Suprapubic skin (tissue), 4 donors: ENCODE measurements at regions not wholly inside any gene's neighbourhood (a gene's known extent, or its start where the extent isn't known, plus 50 kb on each side); places are given as distances from the start of the nearest gene placed in this dataset.

ENCODE experiments used
- CTCF ChIP-seq, 2 donors: fragments of 200-600 bp in 1 of 2; fragments of 450-650 bp in 1 of 2; sonication (generic) in 1 of 2; IDR thresholded peaks; one replicate each; pipeline ENCODE4 v1.5.1; 2016 to 2019; ENCODE audit warnings: antibody characterized with exemption in 2 of 2, mild to moderate bottlenecking in 1 of 2, moderate library complexity in 1 of 2
- POLR2A ChIP-seq, 2 donors: fragments of 450-650 bp; IDR thresholded peaks; one replicate each; pipeline ENCODE4 v1.6.1; 2017; ENCODE audit warnings: antibody characterized with exemption in 2 of 2, mild to moderate bottlenecking in 2 of 2, moderate library complexity in 2 of 2
- POLR2AphosphoS5 ChIP-seq, 3 donors: sonication (generic); formaldehyde crosslinking; IDR thresholded peaks; one replicate each; pipeline ENCODE4 v1.6.1; 2017; ENCODE audit warnings: antibody characterized with exemption in 3 of 3

- TF ChIP-seq CTCF (IDR thresholded peaks at IDR 0.05) (no peak), POLR2A (IDR thresholded peaks at IDR 0.05) (no peak), POLR2AphosphoS5 (IDR thresholded peaks at IDR 0.05) (no peak)
Measured at GRCh38 chr4:91965166-91965565, 338.6 kb upstream of the GRID2 start.
